ENCODE measurements at regions not wholly inside any gene's neighbourhood (a gene's known extent, or its start where the extent isn't known, plus 50 kb on each side); places are given as distances from the start of the nearest gene placed in this dataset.

DNA sequence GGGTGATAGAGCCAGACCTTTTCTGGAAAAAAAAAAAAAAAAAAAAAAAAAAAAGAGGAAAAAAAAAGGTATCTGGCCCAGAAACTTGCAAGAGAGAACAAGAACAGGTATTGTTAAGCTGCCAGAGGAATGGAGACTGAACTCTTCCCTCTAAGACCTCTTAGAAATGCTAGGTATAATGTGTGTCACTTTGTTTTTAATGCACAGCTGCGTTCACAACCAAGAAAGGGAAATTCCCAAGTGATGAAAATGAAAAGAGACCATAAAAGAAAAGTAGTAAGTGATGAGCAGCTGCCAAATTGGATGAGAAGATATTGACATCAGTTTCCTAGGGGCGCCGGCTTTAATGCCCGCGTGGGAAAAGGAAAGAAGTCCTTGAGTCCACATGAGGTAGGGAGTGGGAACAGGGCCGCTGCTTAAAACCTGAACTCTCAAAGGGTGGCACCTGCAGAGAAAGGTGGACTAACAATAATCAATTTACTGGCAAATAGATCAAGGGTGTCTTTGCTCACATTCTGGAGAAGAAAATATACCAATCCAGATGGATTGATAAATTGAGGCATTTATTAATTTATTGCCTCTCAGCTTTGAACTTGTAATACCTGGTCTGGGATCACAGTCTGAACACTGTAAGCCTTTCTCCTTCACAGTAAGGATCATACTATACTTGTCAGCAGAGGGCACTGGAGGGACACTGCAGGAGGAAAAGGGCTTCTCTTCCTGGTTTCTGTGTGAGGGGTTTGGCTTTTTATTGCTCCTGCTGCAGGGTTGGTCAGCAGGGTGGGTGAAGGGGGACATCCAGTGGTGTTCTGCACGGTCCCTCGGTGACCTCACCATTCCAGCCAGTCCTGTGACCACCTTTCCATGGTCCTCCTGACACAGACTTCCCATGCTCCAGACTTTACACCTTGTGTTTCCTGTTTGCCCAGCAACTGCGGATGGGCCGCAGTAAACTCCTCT lies 131.6 kb downstream of the AQP9 start:
- DNase-seq = peak in 24 of 58 donors; percentile 3 to 57 (median 12)

DNA sequence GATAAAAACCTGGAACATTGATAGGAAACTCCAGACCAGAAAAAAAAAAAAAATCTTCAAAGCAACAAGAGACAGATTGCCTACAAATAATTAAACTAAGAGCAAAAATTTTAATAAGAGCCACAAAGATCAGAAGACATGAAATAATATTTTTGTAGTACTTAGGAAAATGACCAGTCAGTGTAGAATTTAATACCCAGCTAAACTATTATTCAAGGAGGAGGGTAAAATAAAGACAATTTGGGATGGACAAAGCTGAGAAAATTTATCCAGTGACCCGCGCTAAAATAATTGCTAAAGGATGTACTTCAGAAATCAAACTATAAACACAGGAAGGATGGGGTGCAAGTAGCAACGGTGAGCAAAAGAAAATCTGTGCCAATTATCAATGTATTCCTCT lies 133.2 kb downstream of the AQP9 start:
- DNase-seq = no peak

DNA sequence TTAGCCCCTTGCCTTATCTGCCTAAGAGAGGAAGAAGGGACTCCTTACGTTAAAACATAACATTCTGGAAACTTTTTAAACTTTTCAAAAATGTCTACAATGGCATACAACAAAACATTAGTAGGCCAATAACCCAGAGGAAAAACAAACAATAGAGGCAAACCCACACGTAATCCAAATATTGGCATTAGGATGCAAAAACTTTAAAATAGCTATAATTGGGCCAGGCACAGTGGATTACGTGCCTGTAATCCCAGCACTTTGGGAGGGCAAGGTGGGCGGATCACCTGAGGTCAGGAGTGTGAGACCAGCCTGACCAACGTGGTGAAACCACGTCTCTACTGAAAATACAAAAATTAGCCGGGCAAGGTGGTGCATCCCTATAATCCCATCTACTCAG lies 134.9 kb downstream of the AQP9 start:
- no peak for DNase-seq

DNA sequence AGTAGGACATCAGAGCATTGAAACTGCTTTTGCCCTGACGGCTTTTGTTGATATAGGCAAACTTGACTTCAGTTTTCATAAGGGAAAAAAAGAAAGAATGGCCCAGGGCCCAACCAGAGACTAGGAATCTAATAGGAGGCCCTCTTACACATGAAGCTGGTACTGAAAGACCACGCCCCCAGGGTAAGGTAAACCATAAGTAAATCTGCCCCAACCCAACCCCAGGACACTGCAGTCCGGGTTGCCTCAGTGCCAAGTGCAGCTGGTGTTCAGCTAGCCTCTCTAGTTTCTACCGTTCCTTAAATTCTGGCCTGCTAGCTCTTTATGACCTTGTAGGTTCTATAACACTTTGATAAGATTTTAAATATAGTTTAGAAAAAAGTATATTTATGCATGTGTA lies 136.7 kb downstream of the AQP9 start:
- no peak for DNase-seq

DNA sequence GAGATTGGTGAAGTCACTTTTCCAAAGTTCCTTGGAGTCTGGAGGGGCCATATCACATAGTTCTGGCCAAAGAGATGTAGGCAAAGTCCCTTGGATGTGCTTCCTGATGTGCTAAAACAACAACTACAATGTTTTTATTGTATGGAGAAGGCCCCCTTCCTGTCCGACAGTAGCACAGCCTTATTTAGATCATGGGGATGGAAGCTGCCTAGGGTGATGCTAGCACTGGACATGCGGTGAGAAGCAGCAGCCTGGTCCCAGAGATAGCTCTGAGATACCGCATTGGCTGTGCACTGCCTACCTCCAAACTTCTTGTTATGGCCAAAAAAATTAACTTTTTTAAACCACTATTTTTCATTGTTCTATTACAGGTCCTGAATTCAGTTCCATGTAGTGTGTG lies 137.6 kb downstream of the AQP9 start:
- DNase-seq = no peak

DNA sequence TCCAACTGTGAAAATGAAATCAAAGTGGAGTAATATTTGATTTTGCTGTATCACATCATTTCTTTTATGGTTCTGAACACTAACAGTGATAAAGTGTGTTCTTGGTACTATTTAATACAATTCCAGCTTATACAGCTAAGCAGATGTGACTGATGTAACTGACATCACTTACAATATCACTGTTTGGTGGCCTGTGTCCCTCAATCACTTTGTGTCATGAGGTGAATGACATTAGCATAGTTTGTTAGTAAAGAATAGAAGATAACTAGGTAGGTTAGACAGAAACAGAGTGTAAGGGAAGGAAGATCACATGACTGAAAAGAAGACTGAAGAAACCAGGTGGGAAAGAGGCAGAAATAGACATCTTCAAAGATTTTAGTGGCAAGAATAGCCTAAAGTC lies 138.7 kb downstream of the AQP9 start:
- DNase-seq = no peak

DNA sequence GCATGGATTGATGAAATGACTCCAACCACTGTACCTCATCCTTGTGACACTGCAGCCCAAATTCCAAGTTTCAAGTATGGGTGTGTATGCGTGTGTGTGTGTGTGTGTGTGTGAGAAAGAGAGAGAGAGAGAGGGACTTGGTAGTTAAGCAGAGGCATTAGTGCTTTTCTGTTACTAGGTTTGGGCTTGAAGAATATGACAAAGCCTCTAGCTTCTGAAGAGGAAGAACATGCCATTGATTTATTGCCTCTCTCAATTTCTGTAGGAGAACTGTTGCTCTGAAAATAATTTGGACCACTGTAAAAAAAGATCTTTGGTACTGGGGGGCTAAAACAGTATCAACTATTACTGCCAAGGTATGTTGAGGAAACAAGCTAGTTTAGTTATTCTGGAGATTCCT lies 139.2 kb downstream of the AQP9 start:
- DNase-seq = no peak

DNA sequence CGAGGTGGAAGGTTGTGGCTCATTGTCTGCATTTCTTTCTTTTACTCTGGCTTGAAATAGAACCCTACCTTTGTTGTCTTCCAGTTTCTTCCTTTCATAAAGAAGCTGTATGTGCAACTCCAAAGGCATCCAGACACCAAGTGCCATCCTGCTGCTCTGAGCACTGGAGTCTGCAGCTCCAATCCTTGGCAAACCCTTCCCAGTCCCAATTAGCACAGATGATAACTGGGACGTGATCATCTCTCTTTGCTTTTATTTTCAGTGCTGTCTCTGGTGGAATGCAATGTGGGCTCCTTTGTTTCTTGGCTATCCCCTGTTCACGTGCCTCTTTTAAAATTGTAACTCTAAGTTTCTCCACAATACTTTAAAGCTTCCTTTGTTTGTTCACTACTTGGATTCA lies 140.9 kb downstream of the AQP9 start:
- no peak for DNase-seq

DNA sequence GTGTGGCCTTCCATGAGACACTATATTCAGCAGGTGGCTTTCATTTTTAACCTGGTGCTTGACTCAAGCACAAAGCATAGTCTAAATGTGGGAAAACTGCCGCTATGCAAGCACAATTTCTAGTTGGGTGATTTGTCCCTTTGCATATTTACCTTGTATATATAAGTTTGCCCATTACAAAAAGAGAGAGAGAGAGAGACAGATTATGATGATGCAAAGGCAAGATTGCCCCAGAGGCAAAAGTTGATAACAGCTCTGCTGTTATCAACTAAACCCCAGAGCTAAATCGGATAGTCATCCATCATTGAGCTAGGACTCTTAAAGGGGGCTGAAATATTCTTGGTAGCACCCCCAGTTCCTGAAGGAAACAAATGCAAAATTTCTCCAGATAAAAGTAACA lies 141.5 kb downstream of the AQP9 start:
- DNase-seq = no peak

DNA sequence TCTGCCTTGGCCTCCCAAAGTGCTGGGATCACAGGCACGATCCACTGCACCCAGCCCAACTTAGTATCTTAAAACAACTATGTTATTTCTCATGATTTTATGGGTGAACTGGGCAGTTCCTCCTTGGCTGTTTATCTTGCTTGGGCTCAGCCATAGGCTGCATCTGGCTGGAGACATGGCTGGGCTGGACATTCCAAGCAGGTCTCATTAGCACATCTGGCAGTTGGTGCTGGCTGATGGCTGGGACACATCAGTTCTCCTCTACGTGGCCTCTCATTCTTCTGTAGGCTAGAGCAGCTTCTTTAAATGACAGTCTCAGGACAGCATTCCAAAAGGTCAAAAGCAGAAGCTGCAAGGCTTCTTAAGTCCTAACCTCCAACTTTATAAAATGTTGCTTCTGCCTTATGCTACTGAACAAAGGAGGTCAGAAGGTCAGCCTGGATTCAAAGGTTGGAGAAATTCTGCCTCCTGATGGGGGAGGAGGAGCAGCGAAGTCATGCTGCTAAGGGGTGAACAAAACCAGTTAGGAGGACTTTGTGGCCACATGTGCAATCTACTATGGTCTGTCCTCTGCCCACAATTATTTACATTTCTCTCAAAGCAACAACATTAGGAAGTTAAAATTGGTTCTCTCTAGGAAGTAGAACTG lies 144.0 kb downstream of the AQP9 start:
- no peak for DNase-seq

DNA sequence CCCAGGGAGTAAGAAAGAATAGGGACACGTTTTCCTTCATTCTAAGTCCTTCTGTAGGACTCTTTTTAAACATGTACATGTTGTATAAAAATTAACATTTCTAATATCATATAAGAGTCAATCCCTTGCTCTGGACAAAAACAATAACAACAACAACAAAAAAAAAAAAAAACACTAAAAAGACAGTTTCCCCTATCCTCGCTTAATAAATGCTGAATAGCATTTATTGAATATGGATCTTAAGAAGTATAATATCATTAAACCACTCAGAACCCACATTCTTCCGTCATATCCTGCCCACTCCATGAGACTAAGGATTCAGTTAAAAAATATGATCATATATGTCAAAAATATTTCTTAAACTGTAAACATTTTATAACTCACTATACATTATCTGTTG lies 145.1 kb downstream of the AQP9 start:
- no peak for DNase-seq

DNA sequence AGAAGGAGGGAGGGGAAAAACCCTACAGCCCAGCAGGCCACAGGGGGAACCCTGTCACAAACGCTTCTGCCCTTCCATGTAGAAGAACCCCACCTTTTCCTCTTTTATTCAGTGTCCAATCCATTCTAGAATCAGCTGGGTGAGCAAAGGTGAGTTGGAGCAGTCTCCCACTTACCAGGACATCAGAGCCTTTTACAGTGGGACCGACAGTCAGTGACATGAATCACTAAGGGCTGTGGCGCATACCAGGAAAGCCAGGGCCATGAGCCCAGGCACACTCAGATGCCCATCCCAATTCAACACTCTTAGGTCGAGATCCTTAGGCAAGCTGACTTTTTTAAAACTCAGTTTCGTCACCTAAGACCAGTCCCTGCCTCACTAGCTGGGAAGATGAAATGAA lies 146.1 kb downstream of the AQP9 start:
- no peak for DNase-seq

DNA sequence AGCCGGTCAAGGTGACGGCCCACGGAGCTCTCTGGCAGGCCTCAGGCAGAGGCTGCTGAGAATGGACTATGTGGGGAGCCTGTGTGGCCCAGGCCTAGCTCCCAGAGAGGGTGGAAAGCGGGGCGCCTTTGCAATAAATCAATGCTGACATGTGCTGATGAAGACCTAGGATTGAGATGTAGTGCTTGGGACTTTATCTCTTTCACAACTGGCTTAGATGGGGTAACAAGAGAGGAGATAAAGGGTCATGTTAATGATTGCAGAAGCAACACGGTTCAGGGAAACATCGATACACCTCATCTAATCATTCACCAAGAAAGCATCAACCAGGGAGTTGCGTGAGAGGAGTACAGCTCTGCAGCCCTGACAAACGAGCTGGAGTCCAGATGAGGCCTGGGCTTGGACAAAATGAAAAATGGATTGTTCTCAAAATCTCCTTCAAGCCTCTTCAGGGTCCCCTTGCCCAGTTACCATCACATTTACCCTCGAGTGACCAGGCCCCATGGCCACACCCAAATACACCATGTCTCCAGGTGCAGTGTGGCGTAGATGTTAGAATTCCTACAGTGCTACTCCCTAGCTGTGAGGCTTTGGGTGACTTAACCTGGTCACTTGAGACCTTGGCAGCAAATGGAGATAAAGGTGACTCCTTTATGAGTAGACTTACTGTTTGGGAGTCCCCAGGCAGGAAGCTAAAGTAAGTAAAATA lies 146.4 kb upstream of the LIPC start:
- DNase-seq = no peak

DNA sequence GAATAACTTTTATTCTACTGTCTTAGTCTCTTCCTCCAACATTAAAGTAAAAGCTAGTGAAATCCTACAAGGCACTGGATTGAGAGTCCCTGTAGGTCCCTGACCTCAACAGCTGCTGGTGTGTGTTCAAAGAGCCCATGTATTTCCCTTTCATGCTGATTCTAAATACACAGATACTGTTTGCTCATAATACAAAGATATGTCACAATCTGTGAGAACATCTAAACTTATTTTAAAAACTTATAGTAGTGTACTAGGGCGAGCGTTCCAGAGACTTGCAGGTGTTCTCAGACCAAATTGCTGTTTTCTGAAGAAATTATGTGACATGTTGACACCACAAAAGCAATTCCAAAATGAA lies 145.9 kb upstream of the LIPC start:
- DNase-seq = no peak

DNA sequence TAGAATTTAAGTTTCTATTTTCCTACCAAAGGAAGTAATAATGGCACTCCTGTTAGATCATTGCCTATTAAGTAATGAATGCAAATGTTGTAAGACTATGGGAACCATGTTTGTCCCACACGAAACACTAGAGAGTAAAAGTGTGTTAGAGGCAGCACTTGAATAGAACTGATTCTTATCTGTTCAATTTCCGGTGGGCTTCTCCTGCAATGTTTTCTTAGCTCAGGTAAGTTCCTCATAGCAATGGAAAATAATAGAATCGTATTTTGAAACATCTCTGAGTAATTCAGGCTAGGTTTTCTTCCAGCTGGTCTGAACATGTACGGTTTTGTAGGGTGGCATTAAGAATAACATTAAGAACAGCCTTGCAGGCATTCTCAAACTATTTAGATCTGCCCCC lies 145.3 kb upstream of the LIPC start:
- no peak for DNase-seq

DNA sequence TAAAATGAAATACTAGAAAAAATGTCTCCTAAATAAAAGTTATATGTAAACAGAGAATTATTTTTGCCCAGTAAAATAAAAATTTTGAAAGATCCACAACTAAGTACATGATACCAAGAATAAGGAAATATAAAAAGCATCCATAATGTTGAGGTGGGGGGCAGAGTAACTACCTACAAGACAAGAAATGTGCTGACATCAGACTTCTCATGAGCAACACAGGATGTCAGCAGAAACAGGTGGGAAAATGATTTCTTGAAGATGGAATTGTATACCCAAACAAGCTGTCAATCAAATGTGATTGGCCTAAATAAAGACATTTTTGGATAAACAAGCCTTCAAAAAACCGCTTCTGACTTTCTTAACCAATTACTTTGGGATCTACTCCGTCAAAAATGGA lies 143.9 kb upstream of the LIPC start:
- no peak for DNase-seq

DNA sequence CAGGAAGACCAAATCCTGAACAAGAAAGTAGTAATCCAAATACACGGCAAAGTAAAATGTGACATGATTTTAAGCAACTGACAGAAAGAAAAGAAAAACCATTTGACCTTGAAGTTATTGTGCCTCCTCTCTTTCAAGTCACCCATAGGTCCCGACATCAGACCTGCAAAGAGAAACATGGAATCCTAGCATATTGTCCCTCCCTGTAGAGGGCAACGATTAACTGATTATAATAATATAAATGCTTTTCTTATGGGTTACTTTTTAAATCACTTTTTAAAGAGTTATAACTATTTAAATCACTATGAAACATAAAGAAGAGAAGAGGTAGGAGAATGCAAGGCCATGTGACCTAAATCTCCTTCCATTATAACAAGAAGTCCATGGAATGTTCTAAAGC lies 143.2 kb upstream of the LIPC start:
- no peak for DNase-seq

DNA sequence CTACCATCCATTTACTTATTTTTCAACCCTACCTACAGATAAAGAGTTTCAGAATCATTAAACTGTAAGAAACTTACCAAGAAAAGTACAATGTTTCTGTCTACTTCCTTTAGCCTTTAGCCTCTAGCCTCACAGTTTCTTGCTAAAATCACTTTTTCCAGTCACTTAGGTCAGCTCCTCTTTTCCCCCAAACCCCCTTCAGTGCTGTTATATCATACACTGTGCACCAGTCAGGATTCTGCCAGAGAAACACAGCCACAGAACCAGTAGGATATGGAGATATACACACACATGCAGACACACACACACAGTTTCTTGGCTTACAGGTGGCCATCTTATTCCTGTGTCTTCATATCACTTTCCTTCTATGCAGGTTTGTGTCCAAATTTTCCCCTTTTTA lies 139.9 kb upstream of the LIPC start:
- no peak for DNase-seq

DNA sequence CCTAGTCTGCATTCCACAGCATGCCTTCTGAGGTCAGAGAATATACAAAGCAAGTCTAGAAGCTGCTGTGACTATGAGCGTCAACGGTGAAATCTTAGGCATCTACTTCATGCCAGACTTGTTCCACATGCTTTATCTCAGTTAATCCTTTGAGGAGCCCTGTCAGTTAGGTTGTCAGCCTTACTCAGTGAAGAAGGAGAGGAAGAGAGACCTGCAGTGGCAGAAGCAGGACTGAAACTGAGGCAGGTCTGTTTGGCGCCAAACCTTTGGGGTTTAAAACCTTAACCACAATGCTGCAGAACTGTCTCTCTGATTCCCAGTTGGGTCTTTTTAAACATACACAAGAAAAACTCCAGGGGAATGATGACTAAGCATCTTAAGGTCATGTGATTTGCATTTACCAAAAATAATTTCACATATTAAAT lies 139.0 kb upstream of the LIPC start:
- no peak for DNase-seq

DNA sequence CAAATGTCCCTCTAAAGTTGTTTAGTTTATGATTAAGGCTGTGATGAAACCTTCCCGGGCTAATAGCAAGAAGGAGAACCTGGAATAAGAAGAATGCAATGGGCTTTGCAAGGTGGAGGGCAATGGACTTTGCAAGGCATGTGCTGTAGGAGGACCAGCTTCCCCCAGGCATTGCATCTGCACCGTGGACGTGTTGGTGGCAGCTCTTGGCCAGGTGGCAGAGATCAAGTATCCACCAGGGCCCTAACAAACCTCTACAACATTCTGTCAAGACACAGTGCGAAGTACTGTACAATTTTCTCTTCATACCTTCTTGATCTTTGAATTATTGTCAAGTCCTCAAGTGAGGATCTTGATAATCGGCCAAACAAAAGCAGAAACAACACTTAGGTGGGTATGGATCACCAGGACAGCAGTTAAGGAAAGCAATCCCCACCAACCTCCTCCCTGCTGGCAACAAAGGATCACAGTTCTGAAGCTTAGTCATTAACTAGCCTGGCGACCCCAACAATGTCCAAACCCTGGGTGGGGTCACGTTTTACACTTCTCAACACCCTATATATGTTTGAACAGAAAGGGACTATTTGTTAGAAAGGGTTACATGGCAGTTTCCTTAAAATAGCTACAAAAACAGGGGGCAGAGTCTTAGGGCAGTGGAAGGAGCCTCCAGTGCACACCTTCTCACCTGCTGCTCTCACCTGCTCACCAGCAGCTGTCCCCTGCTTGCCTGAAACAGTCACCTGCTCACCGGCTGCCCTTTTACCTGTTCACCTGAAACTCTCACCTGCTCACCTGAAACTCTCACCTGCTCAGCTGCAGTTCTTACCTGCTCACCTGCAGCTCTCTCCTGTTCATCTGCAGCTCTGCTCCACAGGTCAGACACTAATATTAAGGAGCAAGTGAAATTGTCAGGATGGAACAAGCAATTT lies 137.9 kb upstream of the LIPC start:
- no peak for DNase-seq

DNA sequence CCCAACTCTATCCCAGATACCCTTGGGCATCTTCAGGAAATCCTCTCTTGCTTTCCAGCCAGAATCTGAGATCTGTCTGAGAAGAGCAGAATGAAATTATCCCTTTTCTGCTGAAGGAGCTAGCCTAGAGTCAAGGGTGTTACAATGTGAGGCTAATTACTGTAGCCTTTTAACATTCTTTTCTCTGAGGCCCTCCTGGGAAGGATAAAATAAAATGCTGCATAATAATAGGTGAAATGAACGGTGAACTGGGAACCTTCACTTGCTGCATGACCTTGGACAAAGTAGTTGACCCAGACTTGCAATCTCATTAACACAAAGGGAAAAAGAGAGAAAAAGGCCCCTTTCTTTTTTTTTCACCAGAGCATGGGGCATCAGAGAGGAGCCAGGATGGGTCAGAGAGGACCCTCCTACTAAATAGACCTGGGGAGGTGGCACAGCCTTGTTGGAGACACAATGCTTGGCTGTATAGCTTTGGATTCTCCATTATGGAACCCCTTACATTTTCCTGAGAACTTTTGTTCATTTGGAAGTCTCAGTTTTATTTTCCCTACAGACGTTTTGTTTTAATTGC lies 137.0 kb upstream of the LIPC start:
- no peak for DNase-seq
